Gastrocnemius medialis (tissue), 4 donors: ENCODE measurements at regions not wholly inside any gene's neighbourhood (a gene's known extent, or its start where the extent isn't known, plus 50 kb on each side); places are given as distances from the start of the nearest gene placed in this dataset.

Experiments
- ATAC-seq, 2 donors: fragments of 150-250 bp; one replicate each; pipeline ENCODE4 v1.9.1; 2016
- DNase-seq, 2 donors: peaks; one replicate each; pipeline ENCODE4 v3.0.0-alpha.2; 2019
- H3K27ac ChIP-seq, 4 donors: fragments of 200-600 bp; sonication (generic); 1 replicate in 1 of 4; 2 replicates in 3 of 4; pipeline ENCODE4 v1.5.1; 2016 to 2018; ENCODE audit warnings: mild to moderate bottlenecking in 2 of 4, moderate library complexity in 1 of 4
- H3K27me3 ChIP-seq, 3 donors: fragments of 200-600 bp; sonication (generic) in 2 of 3; 1 replicate in 1 of 3; 2 replicates in 2 of 3; pipeline versions ENCODE4 v1.5.1 to v1.6.0; 2016 to 2019; ENCODE audit warnings: mild to moderate bottlenecking in 1 of 3, moderate library complexity in 1 of 3
- H3K36me3 ChIP-seq, 2 donors: fragments of 200-600 bp; sonication (generic) in 1 of 2; one replicate each; pipeline ENCODE4 v1.5.1; 2017 to 2018
- H3K4me1 ChIP-seq, 2 donors: fragments of 200-600 bp; sonication (generic) in 1 of 2; one replicate each; pipeline ENCODE4 v1.5.1; 2016 to 2017; ENCODE audit warnings: mild to moderate bottlenecking in 2 of 2
- H3K4me3 ChIP-seq, 4 donors: fragments of 200-600 bp; sonication (generic) in 3 of 4; 1 replicate in 1 of 4; 2 replicates in 3 of 4; pipeline ENCODE4 v1.5.1; 2016 to 2019; ENCODE audit warnings: mild to moderate bottlenecking in 2 of 4
- H3K9me3 ChIP-seq, 3 donors: fragments of 200-600 bp; sonication (generic) in 2 of 3; 1 replicate in 1 of 3; 2 replicates in 2 of 3; pipeline ENCODE4 v1.5.1; 2016 to 2019
- CTCF ChIP-seq, 5 experiments: fragments of 450-650 bp in 3 of 5; fragments of 200-600 bp in 2 of 5; sonication (generic) in 2 of 5; IDR thresholded peaks in 4 of 5; conservative IDR thresholded peaks in 1 of 5; 1 replicate in 4 of 5; 2 replicates in 1 of 5; pipeline ENCODE4 v1.5.1; 2016 to 2019; ENCODE audit warnings: antibody characterized with exemption in 5 of 5, mild to moderate bottlenecking in 3 of 5, moderate library complexity in 3 of 5
- POLR2A ChIP-seq, 2 donors: fragments of 450-650 bp; IDR thresholded peaks; one replicate each; pipeline ENCODE4 v1.6.1; 2017; ENCODE audit warnings: antibody characterized with exemption in 2 of 2, mild to moderate bottlenecking in 2 of 2, moderate library complexity in 2 of 2
- in situ Hi-C, 4 donors: fragments of 200-750 bp; cut with MboI; loops; one replicate each; pipeline versions ENCODE4 v1.15.0 to v1.8.0; 2017; ENCODE audit warnings: low sequenced_read_pairs in 4 of 4
- intact Hi-C: fragments of 100-400 bp; cut with DNase I; formaldehyde crosslinking; loops from one replicate; pipeline ENCODE4 v1.15.1; 2023; ENCODE audit warnings: low total_unique reads

DNA sequence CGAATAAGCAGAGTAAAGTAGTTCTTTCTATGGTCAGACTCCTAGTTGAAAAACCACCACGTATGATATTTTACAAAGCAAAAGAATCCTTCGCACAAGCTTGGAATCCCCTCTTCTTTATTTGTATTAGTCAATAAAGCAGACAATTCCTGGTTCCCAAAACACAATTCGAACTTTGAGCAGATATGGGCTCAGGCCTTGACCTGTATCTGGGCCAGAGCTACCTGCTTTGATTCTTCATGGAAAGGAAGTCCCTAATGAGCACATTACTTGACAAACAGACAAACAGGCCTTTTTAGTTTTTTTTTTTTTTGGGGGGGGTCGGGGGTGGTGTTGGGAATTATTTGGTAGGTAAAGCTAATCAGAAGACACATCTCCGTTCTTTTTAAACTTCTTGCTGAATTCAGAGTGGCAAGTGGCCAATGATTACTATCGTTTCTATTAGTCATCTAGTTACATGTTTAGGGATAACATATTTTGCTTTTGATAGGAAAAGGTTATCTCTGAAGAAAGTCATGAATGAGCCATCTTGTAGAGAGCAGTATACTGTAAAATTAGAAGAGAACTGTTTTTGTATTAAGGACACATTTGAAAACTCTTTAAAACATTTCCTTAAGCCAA, 116.6 kb upstream of the HMHB1 start:
- intact Hi-C loops: no loop called here
- no peaks in the 10 kb centered on the region for H3K9me3 ChIP-seq

GRCh38 chr5:143694357-143694756, 117.6 kb upstream of the HMHB1 start:
- intact Hi-C loops: no loop called here
- in situ Hi-C loops: no loop called here

More for the DNA sequence above, 116.6 kb upstream of the HMHB1 start:
- H3K27me3 ChIP-seq: no peaks in the 10 kb centered on the region
- no peaks in the 10 kb centered on the region for H3K36me3 ChIP-seq
- no peak for DNase-seq
- TF ChIP-seq CTCF (IDR thresholded peaks at IDR 0.05 in 4 of 5, conservative IDR thresholded peaks at IDR 0.05 in 1 of 5): no peak
- TF ChIP-seq POLR2A (IDR thresholded peaks at IDR 0.05): no peak
- H3K4me3 ChIP-seq: no peak overlapping the region
- no peak overlapping the region for H3K27ac ChIP-seq
- H3K4me1 ChIP-seq: peaks cover 0 to 5% of the 10 kb centered on the region in 2 donors
- no peak for ATAC-seq
- in situ Hi-C loops: no loop called here

GRCh38 chr5:143693651-143694252, 118.2 kb upstream of the HMHB1 start:
- Histone ChIP-seq H3K9me3 (no peaks in the 10 kb centered on the region), H3K27me3 (no peaks in the 10 kb centered on the region), H3K27ac (no peak overlapping the region), H3K4me1 (peaks cover 0 to 5% of the 10 kb centered on the region in 2 donors), H3K4me3 (no peak overlapping the region), H3K36me3 (no peaks in the 10 kb centered on the region)
- in situ Hi-C loops: no loop called here
- DNase-seq (no peak), ATAC-seq (no peak)
- TF ChIP-seq POLR2A (IDR thresholded peaks at IDR 0.05) (no peak), CTCF (IDR thresholded peaks at IDR 0.05 in 4 of 5, conservative IDR thresholded peaks at IDR 0.05 in 1 of 5) (no peak)
- intact Hi-C loops: no loop called here

More at GRCh38 chr5:143694357-143694756, 117.6 kb upstream of the HMHB1 start:
- no peaks in the 10 kb centered on the region for H3K9me3 ChIP-seq
- TF ChIP-seq POLR2A (IDR thresholded peaks at IDR 0.05) (no peak), CTCF (IDR thresholded peaks at IDR 0.05 in 4 of 5, conservative IDR thresholded peaks at IDR 0.05 in 1 of 5) (no peak)
- H3K4me1 ChIP-seq: peaks cover 0 to 5% of the 10 kb centered on the region in 2 donors
- DNase-seq (no peak), ATAC-seq (no peak)
- no peak overlapping the region for H3K27ac ChIP-seq
- no peaks in the 10 kb centered on the region for H3K36me3 ChIP-seq
- H3K27me3 ChIP-seq: no peaks in the 10 kb centered on the region
- H3K4me3 ChIP-seq: no peak overlapping the region

- TF ChIP-seq POLR2A (IDR thresholded peaks at IDR 0.05) (no peak), CTCF (IDR thresholded peaks at IDR 0.05 in 4 of 5, conservative IDR thresholded peaks at IDR 0.05 in 1 of 5) (no peak)
- H3K27ac ChIP-seq: no peak overlapping the region
These were observed 119.6 kb upstream of the HMHB1 start for GRCh38 chr5:143692342-143692741.

More at GRCh38 chr5:143692342-143692741, 119.6 kb upstream of the HMHB1 start:
- no peak for ATAC-seq
- Histone ChIP-seq H3K9me3 (no peaks in the 10 kb centered on the region), H3K27me3 (no peaks in the 10 kb centered on the region), H3K36me3 (no peaks in the 10 kb centered on the region), H3K4me3 (no peak overlapping the region), H3K4me1 (peaks cover 0 to 5% of the 10 kb centered on the region in 2 donors)
- intact Hi-C loops (no loop called here), in situ Hi-C loops (no loop called here)
- no peak for DNase-seq
